Natural killer cell (primary cell): ENCODE measurements at regions not wholly inside any gene's neighbourhood (a gene's known extent, or its start where the extent isn't known, plus 50 kb on each side); places are given as distances from the start of the nearest gene placed in this dataset.

Experiments used
- ATAC-seq, 3 donors: fragments of 150-1000 bp in 2 of 3; fragments of 200-7000 bp in 1 of 3; cut with Tn5 transposase; 1 replicate in 1 of 3; 2 replicates in 2 of 3; pipeline ENCODE4 v1.10.0; 2021; ENCODE audit warnings: mild to moderate bottlenecking in 2 of 3, moderate library complexity in 2 of 3
- DNase-seq, 2 donors: peaks; one replicate each; pipeline versions ENCODE4 v3.0.0 to v3.0.0-alpha.2; 2013 to 2021; ENCODE audit warnings: mixed read lengths in 1 of 2
- H3K27ac ChIP-seq: one replicate; pipeline ENCODE4 v1.5.1; 2013; ENCODE audit warnings: mild to moderate bottlenecking, low read length
- H3K27me3 ChIP-seq: one replicate; pipeline ENCODE4 v1.6.1; 2013; ENCODE audit warnings: low read length; ENCODE audit not compliant: control insufficient read depth, insufficient read depth
- H3K36me3 ChIP-seq: one replicate; pipeline ENCODE4 v1.6.1; 2013; ENCODE audit warnings: low read length; ENCODE audit not compliant: control insufficient read depth, insufficient read depth
- H3K4me1 ChIP-seq: one replicate; pipeline ENCODE4 v1.6.1; 2013; ENCODE audit warnings: low read length; ENCODE audit not compliant: control insufficient read depth, insufficient read depth
- H3K4me3 ChIP-seq: one replicate; pipeline ENCODE4 v1.5.1; 2013; ENCODE audit warnings: low read length
- H3K9me3 ChIP-seq: one replicate; pipeline ENCODE4 v1.6.1; 2013; ENCODE audit warnings: low read length; ENCODE audit not compliant: control insufficient read depth, insufficient read depth
- H3K27ac Mint-ChIP-seq, 2 donors: one replicate each; pipeline ENCODE4 v1.8.0; 2022; ENCODE audit warnings: mild to moderate bottlenecking in 2 of 2, mixed read lengths in 2 of 2, moderate library complexity in 1 of 2
- H3K27me3 Mint-ChIP-seq, 2 donors: one replicate each; pipeline ENCODE4 v1.8.0; 2022; ENCODE audit warnings: low read depth in 2 of 2, mixed read lengths in 2 of 2
- H3K36me3 Mint-ChIP-seq: one replicate; pipeline ENCODE4 v1.8.0; 2022; ENCODE audit warnings: mixed read lengths
- H3K4me1 Mint-ChIP-seq, 2 donors: one replicate each; pipeline ENCODE4 v1.8.0; 2022; ENCODE audit warnings: mixed read lengths in 2 of 2
- H3K4me3 Mint-ChIP-seq: one replicate; pipeline ENCODE4 v1.8.0; 2022; ENCODE audit warnings: mild to moderate bottlenecking, moderate library complexity, mixed read lengths
- H3K9me3 Mint-ChIP-seq, 2 donors: one replicate each; pipeline ENCODE4 v1.8.0; 2022; ENCODE audit warnings: mixed read lengths in 2 of 2
- WGBS: methylation state at CpG from one replicate; pipeline ENCODE4 v1.1.7; 2013; ENCODE audit warnings: missing lambda C conversion rate; ENCODE audit not compliant: insufficient coverage; 5-methylcytosine and 5-hydroxymethylcytosine counted together
- intact Hi-C: fragments of 100-400 bp; cut with micrococcal nuclease; formaldehyde crosslinking; loops from one replicate; pipeline ENCODE4 v1.14.2; 2022
- TF ChIP-seq, protein P1 (sequence below): fragments of 200-600 bp; IDR thresholded peaks from one replicate; pipeline ENCODE4 v1.8.0; 2022; ENCODE audit warnings: antibody characterized with exemption

DNA sequence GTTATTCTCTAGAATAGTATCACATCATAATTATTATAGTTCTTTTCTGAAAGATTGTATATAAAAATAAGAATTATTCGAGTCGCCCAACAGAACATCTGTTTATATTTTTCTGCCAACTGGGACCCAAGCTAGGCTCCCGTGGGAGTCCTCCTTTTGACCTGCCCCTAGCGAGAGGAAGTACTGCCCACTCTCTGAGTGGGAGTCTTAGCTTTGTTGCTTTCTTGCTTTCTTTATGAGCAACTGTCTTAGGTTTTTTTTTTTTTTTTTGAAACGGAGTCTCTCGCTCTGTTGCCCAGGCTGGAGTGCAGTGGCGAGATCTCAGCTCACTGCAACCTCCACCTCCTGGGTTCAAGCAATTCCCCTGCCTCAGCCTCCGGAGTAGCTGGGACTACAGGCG is 202.0 kb upstream of the ZNF184 start:
- Mint-ChIP-seq H3K9me3 (peaks cover 4 to 9% of the 10 kb centered on the region in 2 donors), H3K27me3 (peaks cover 64 to 87% of the 10 kb centered on the region in 2 donors), H3K27ac (no peak overlapping the region), H3K36me3 (peaks cover 38% of the 10 kb centered on the region), H3K4me1 (peaks cover 19% of the 10 kb centered on the region in 2 donors), H3K4me3 (no peak overlapping the region)
- Histone ChIP-seq H3K4me3 (no peak overlapping the region), H3K9me3 (peaks cover 16% of the 10 kb centered on the region), H3K4me1 (peaks cover 8% of the 10 kb centered on the region), H3K27ac (no peak overlapping the region), H3K36me3 (no peaks in the 10 kb centered on the region), H3K27me3 (peaks cover 72% of the 10 kb centered on the region)
- intact Hi-C loops: loop anchor here (5.0 to 10.0 kb wide), 2 partner anchors 123 to 380 kb away; no protein-coding TSS in a partner anchor
- no peak for ATAC-seq
- 55% methylated on average over 7 of the region's 9 CpGs for WGBS
- DNase-seq: no peak
- TF ChIP-seq, protein P1, sequence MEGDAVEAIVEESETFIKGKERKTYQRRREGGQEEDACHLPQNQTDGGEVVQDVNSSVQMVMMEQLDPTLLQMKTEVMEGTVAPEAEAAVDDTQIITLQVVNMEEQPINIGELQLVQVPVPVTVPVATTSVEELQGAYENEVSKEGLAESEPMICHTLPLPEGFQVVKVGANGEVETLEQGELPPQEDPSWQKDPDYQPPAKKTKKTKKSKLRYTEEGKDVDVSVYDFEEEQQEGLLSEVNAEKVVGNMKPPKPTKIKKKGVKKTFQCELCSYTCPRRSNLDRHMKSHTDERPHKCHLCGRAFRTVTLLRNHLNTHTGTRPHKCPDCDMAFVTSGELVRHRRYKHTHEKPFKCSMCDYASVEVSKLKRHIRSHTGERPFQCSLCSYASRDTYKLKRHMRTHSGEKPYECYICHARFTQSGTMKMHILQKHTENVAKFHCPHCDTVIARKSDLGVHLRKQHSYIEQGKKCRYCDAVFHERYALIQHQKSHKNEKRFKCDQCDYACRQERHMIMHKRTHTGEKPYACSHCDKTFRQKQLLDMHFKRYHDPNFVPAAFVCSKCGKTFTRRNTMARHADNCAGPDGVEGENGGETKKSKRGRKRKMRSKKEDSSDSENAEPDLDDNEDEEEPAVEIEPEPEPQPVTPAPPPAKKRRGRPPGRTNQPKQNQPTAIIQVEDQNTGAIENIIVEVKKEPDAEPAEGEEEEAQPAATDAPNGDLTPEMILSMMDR: no peak

DNA sequence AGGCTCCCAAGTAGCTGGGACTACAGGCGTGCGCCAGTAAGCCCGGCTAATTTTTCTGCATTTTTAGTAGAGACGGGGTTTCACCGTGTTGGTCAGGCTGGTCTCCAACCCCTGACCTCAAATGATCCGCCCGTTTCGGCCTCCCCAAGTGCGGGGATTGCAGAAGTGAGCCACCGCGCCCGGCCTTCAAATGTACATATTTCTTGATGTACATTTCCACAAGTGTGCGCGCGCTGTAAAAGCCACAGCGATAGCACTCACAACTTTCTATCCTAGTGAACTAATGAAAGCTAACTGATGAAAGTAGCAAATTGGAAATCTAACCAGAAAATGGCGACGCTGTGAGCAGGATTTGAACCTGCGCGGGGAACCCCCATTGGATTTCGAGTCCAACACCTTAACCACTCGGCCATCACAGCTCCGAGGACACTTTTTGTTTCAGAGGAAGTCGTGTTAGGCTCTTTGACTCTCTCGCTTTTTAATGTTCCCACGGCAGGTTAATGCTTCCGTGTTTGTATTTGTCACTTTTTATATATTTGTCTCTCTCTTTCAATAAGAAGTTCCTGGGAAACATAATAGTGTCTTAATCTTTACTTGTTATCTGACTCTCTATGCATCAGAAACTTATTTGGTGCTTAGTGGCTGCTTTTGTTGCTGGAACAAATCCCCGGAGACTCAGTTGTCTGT is 199.4 kb upstream of the ZNF184 start:
- peaks cover 42% of the 10 kb centered on the region for H3K36me3 Mint-ChIP-seq
- H3K27me3 ChIP-seq: peaks cover 80% of the 10 kb centered on the region
- peak overlapping the region; percentile 78 for H3K4me3 Mint-ChIP-seq
- WGBS: 5% methylated on average over 24 of the region's 28 CpGs
- peak overlapping the region; percentile 35 to 64 for H3K27ac Mint-ChIP-seq
- TF ChIP-seq, protein P1: no peak
- peaks cover 67 to 89% of the 10 kb centered on the region in 2 donors for H3K27me3 Mint-ChIP-seq
- no peak overlapping the region for H3K27ac ChIP-seq
- H3K9me3 Mint-ChIP-seq: peaks cover 4 to 11% of the 10 kb centered on the region in 2 donors
- ATAC-seq: peak; percentile 64 to 85 (median 76)
- H3K4me1 Mint-ChIP-seq: peaks cover 31 to 33% of the 10 kb centered on the region in 2 donors
- DNase-seq: peak; percentile 28 to 61
- peaks cover 17% of the 10 kb centered on the region for H3K4me1 ChIP-seq
- intact Hi-C loops: loop anchor here (10.0 kb wide), 1 partner anchor 377 kb away; no protein-coding TSS in a partner anchor
- H3K36me3 ChIP-seq: no peaks in the 10 kb centered on the region
- no peak overlapping the region for H3K4me3 ChIP-seq
- peaks cover 26% of the 10 kb centered on the region for H3K9me3 ChIP-seq

DNA sequence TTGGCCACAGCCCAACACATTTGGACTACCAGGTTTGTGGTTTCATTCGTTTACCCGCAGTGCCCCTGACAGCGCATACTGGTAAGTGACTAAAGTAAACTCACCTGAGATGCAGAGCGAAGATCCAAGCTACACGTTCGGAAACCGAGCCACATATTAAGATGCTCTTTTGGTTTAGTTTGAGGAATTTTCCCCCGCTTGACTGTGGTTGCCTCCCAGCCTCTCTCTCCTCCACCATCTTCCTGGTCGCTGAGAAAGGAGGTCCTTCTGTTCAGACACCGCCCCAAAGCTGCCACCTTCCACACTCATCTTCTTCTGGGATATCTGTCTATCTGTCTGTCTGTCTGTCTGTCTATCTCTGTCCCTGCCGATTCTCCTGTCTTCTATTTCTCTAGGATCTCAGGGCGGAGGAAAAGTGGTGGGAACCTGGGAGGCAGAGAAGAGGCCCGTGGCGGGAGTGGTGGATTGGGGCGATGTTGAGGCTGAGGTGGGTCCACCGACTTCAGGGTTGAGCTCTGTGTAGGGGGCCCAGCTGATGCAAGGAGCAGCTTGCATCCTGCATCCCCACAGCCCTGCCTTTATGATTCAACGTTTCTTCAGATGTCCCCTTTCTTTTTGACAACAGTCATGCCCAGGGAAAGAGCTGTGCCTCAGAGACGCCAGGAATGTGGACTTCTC is 196.9 kb upstream of the ZNF184 start:
- peak overlapping the region; percentile 21 for H3K4me3 Mint-ChIP-seq
- peak in 1 of 2 donors; percentile 43 for DNase-seq
- Histone ChIP-seq H3K9me3 (peaks cover 26% of the 10 kb centered on the region), H3K4me1 (peaks cover 17% of the 10 kb centered on the region), H3K4me3 (no peak overlapping the region), H3K27ac (no peak overlapping the region), H3K36me3 (no peaks in the 10 kb centered on the region), H3K27me3 (peaks cover 91% of the 10 kb centered on the region)
- peak overlapping the region in 1 of 2 donors; percentile 77 for H3K27ac Mint-ChIP-seq
- WGBS: 13% methylated on average over 18 of the region's 18 CpGs
- intact Hi-C loops: loop anchor here (10.0 kb wide), 1 partner anchor 375 kb away; no protein-coding TSS in a partner anchor
- peaks cover 31 to 33% of the 10 kb centered on the region in 2 donors for H3K4me1 Mint-ChIP-seq
- TF ChIP-seq, protein P1: no peak
- H3K9me3 Mint-ChIP-seq: peaks cover 6 to 11% of the 10 kb centered on the region in 2 donors
- H3K27me3 Mint-ChIP-seq: peaks cover 67 to 86% of the 10 kb centered on the region in 2 donors
- H3K36me3 Mint-ChIP-seq: peaks cover 48% of the 10 kb centered on the region
- no peak for ATAC-seq
